HepG2 (cell line): ENCODE measurements at regions not wholly inside any gene's neighbourhood (a gene's known extent, or its start where the extent isn't known, plus 50 kb on each side); places are given as distances from the start of the nearest gene placed in this dataset.

Source experiments
- ARNT ChIP-seq: fragments of 450-650 bp; IDR thresholded peaks from 2 replicates; pipeline ENCODE4 v1.6.1; 2017
- EP300 ChIP-seq, 3 experiments: sonication (generic) in 1 of 3; formaldehyde crosslinking in 1 of 3; IDR thresholded peaks; 2 replicates each; pipeline versions ENCODE4 v1.5.1 to v1.6.1; 2011 to 2020; ENCODE audit warnings: low read depth in 2 of 3, low read length in 2 of 3, borderline replicate concordance in 1 of 3, improper control_type of control experiment in 1 of 3, mild to moderate bottlenecking in 1 of 3, missing genetic modification reagents in 1 of 3, moderate library complexity in 1 of 3
- ISL2 ChIP-seq: sonication (generic); formaldehyde crosslinking; IDR thresholded peaks from 2 replicates; pipeline ENCODE4 v1.5.0; 2020; ENCODE audit warnings: missing genetic modification reagents
- MYC ChIP-seq: sonication (generic); formaldehyde crosslinking; IDR thresholded peaks from 2 replicates; pipeline ENCODE4 v1.9.0; 2021; ENCODE audit warnings: missing genetic modification reagents, borderline replicate concordance
- ONECUT2 ChIP-seq: sonication (generic); formaldehyde crosslinking; IDR thresholded peaks from 2 replicates; pipeline ENCODE4 v1.4.0; 2020; ENCODE audit warnings: missing genetic modification reagents
- RAD21 ChIP-seq: fragments of 450-650 bp; formaldehyde crosslinking; IDR thresholded peaks from 2 replicates; pipeline ENCODE4 v1.5.0; 2020; ENCODE audit warnings: mild to moderate bottlenecking
- SRF ChIP-seq: IDR thresholded peaks from 2 replicates; pipeline ENCODE4 v1.6.1; 2011; ENCODE audit warnings: mild to moderate bottlenecking, low read depth, low read length, moderate library complexity
- ZFP1 ChIP-seq: IDR thresholded peaks from 2 replicates; pipeline ENCODE4 v1.6.1; 2016
- ZFX ChIP-seq: sonication (generic); formaldehyde crosslinking; IDR thresholded peaks from 2 replicates; pipeline ENCODE4 v1.4.0; 2020; ENCODE audit warnings: mild to moderate bottlenecking, low read depth, missing genetic modification reagents, moderate library complexity
- TF ChIP-seq, protein P1 (sequence below): sonication (generic); formaldehyde crosslinking; IDR thresholded peaks from 2 replicates; pipeline ENCODE4 v1.5.0; 2020; ENCODE audit warnings: mild to moderate bottlenecking, missing genetic modification reagents, moderate library complexity
- TF ChIP-seq, protein P2 (sequence below): sonication (generic); formaldehyde crosslinking; IDR thresholded peaks from 2 replicates; pipeline ENCODE4 v1.4.0; 2020; ENCODE audit warnings: mild to moderate bottlenecking, missing genetic modification reagents, borderline replicate concordance
- TF ChIP-seq, protein P3 (sequence below): sonication (generic); formaldehyde crosslinking; IDR thresholded peaks from 2 replicates; pipeline ENCODE4 v1.5.1; 2020; ENCODE audit warnings: missing genetic modification reagents, mild to moderate bottlenecking, borderline replicate concordance

DNA sequence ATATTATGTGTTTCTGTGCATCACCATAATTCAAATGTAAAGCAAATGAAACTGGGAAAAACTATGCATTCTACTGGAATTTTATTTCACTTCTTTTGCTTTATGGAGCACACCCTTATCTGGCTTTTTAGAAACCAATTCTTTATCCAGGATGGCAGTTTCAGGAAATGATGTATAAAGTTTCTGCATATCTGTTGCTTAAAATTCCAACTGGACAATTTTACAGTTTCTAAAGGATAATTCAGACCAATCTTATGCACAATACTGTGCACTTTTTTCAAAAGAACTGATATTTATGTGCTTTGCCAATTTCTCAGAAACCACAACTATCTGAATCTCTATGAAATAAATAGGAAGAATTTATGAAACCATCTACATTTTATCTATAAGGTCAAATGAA lies 246.5 kb upstream of the MIR17HG start:
- TF ChIP-seq ISL2 (no peak), EP300 (IDR thresholded peaks at IDR 0.05; ENCODE audit: low read depth in 2 of 2, low read length in 2 of 2) (no peak), EP300 (CRISPR knock-in tag; IDR thresholded peaks at IDR 0.05; ENCODE audit: borderline replicate concordance) (no peak), ONECUT2 (no peak), SRF (no peak), RAD21 (CRISPR knock-in tag) (no peak), ZFP1 (CRISPR knock-in tag) (no peak), MYC (CRISPR knock-in tag) (no peak), ARNT (no peak), ZFX (CRISPR knock-in tag) (no peak)
- TF ChIP-seq, protein P1, sequence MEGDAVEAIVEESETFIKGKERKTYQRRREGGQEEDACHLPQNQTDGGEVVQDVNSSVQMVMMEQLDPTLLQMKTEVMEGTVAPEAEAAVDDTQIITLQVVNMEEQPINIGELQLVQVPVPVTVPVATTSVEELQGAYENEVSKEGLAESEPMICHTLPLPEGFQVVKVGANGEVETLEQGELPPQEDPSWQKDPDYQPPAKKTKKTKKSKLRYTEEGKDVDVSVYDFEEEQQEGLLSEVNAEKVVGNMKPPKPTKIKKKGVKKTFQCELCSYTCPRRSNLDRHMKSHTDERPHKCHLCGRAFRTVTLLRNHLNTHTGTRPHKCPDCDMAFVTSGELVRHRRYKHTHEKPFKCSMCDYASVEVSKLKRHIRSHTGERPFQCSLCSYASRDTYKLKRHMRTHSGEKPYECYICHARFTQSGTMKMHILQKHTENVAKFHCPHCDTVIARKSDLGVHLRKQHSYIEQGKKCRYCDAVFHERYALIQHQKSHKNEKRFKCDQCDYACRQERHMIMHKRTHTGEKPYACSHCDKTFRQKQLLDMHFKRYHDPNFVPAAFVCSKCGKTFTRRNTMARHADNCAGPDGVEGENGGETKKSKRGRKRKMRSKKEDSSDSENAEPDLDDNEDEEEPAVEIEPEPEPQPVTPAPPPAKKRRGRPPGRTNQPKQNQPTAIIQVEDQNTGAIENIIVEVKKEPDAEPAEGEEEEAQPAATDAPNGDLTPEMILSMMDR (CRISPR knock-in tag): no peak
- TF ChIP-seq, protein P2, sequence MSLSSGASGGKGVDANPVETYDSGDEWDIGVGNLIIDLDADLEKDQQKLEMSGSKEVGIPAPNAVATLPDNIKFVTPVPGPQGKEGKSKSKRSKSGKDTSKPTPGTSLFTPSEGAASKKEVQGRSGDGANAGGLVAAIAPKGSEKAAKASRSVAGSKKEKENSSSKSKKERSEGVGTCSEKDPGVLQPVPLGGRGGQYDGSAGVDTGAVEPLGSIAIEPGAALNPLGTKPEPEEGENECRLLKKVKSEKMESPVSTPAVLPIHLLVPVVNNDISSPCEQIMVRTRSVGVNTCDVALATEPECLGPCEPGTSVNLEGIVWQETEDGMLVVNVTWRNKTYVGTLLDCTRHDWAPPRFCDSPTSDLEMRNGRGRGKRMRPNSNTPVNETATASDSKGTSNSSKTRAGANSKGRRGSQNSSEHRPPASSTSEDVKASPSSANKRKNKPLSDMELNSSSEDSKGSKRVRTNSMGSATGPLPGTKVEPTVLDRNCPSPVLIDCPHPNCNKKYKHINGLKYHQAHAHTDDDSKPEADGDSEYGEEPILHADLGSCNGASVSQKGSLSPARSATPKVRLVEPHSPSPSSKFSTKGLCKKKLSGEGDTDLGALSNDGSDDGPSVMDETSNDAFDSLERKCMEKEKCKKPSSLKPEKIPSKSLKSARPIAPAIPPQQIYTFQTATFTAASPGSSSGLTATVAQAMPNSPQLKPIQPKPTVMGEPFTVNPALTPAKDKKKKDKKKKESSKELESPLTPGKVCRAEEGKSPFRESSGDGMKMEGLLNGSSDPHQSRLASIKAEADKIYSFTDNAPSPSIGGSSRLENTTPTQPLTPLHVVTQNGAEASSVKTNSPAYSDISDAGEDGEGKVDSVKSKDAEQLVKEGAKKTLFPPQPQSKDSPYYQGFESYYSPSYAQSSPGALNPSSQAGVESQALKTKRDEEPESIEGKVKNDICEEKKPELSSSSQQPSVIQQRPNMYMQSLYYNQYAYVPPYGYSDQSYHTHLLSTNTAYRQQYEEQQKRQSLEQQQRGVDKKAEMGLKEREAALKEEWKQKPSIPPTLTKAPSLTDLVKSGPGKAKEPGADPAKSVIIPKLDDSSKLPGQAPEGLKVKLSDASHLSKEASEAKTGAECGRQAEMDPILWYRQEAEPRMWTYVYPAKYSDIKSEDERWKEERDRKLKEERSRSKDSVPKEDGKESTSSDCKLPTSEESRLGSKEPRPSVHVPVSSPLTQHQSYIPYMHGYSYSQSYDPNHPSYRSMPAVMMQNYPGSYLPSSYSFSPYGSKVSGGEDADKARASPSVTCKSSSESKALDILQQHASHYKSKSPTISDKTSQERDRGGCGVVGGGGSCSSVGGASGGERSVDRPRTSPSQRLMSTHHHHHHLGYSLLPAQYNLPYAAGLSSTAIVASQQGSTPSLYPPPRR: no peak
- TF ChIP-seq, protein P3, sequence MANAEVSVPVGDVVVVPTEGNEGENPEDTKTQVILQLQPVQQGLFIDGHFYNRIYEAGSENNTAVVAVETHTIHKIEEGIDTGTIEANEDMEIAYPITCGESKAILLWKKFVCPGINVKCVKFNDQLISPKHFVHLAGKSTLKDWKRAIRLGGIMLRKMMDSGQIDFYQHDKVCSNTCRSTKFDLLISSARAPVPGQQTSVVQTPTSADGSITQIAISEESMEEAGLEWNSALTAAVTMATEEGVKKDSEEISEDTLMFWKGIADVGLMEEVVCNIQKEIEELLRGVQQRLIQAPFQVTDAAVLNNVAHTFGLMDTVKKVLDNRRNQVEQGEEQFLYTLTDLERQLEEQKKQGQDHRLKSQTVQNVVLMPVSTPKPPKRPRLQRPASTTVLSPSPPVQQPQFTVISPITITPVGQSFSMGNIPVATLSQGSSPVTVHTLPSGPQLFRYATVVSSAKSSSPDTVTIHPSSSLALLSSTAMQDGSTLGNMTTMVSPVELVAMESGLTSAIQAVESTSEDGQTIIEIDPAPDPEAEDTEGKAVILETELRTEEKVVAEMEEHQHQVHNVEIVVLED (CRISPR knock-in tag): no peak
